Hematopoietic multipotent progenitor cell (in vitro differentiated cells): ENCODE measurements at regions not wholly inside any gene's neighbourhood (a gene's known extent, or its start where the extent isn't known, plus 50 kb on each side); places are given as distances from the start of the nearest gene placed in this dataset.
"Not testable (repeated sequence)": the region's sequence is repeated elsewhere in the genome, so short reads cannot be mapped to it uniquely, and the experiment has no call there.

Source experiments
- DNase-seq, 3 donors: peaks; one replicate each; pipeline ENCODE4 v3.0.0-alpha.2; 2011 to 2015; ENCODE audit warnings: low read depth in 2 of 3, low spot score in 2 of 3

- DNase-seq, result no peak
Observed at GRCh38 chr7:106459397-106460072, 174.8 kb upstream of the NAMPT start.

GRCh38 chr7:106457678-106458077 lies 172.9 kb upstream of the NAMPT start:
- no peak for DNase-seq

GRCh38 chr7:106456329-106456728 lies 171.5 kb upstream of the NAMPT start:
- DNase-seq, result no peak

- no peak for DNase-seq
Observed at GRCh38 chr7:106452031-106452851, 167.5 kb upstream of the NAMPT start.

GRCh38 chr7:106451171-106451570 lies 166.4 kb upstream of the NAMPT start:
- DNase-seq, result no peak

- no peak for DNase-seq
Observed at GRCh38 chr7:106450716-106451115, 165.9 kb upstream of the NAMPT start.

GRCh38 chr7:106448992-106449859 lies 164.4 kb upstream of the NAMPT start:
- no peak for DNase-seq

- DNase-seq, result no peak
Observed at GRCh38 chr7:106448346-106448991, 163.7 kb upstream of the NAMPT start.

- no peak for DNase-seq
Observed at GRCh38 chr7:106447318-106447847, 162.6 kb upstream of the NAMPT start.

- DNase-seq, result not testable (repeated sequence)
Observed at GRCh38 chr7:106445366-106445765, 160.6 kb upstream of the NAMPT start.

GRCh38 chr7:106444068-106444655 lies 159.4 kb upstream of the NAMPT start:
- DNase-seq, result no peak

GRCh38 chr7:106443156-106443555 lies 158.4 kb upstream of the NAMPT start:
- DNase-seq, result no peak

- DNase-seq, result no peak
Observed at GRCh38 chr7:106442476-106442875, 157.7 kb upstream of the NAMPT start.

- not testable (repeated sequence) for DNase-seq
Observed at GRCh38 chr7:106441343-106441742, 156.6 kb upstream of the NAMPT start.

GRCh38 chr7:106436933-106437332 lies 152.2 kb upstream of the NAMPT start:
- not testable (repeated sequence) for DNase-seq

- DNase-seq, result no peak
Observed at GRCh38 chr7:106433377-106433776, 148.6 kb upstream of the NAMPT start.

GRCh38 chr7:106430535-106431455 lies 146.0 kb upstream of the NAMPT start:
- no peak for DNase-seq

- DNase-seq, result no peak
Observed at GRCh38 chr7:106430103-106430502, 145.3 kb upstream of the NAMPT start.

- DNase-seq, result no peak
Observed at GRCh38 chr7:106426803-106427202, 142.0 kb upstream of the NAMPT start.
